ENCODE measurements at regions not wholly inside any gene's neighbourhood (a gene's known extent, or its start where the extent isn't known, plus 50 kb on each side); places are given as distances from the start of the nearest gene placed in this dataset.

DNA sequence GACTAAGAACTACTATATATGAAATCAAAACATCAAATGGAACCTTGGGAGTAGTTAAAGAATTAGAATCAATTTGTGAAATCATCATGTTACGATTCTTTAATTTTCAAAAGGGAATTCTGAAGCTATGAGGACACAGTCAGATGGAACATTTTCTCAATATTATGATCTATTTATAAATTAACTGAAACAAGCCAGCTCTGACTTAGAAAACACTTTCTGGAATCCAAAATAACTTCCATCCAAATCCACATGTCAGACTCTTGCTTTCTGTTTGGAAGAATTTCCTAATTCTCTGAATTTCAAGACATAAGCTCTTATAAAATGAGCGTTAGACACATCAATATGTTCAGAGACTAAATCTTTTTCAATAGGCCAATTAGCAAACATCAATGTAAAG lies 737.7 kb upstream of the SOX9 start:
- TF ChIP-seq POLR2AphosphoS5 (IDR thresholded peaks at IDR 0.05; ENCODE audit: low read depth, low read length), result no peak
- TF ChIP-seq POLR2A (IDR thresholded peaks at IDR 0.05; ENCODE audit: low read depth, low read length), result no peak
